ENCODE measurements at regions not wholly inside any gene's neighbourhood (a gene's known extent, or its start where the extent isn't known, plus 50 kb on each side); places are given as distances from the start of the nearest gene placed in this dataset.

DNA sequence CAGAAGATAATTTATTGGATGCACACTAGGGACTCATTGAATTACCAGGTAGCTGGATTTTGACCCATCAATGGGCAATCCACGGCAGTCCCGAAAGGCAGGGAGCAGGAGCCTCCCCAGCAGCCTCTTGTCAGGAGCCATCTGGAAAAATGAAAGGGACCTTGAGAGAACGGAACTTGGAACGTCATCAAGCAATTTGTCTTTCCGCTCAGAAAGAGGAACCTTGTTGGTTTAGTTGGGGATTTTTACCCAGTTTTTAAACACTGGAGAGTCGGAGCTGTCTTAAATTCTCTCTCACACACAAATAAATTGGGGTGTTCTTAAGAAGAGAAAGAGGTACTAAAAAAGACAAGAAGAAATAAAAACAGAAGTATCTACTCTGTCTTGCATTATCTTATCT, 1351.7 kb upstream of the TMEM132C start:
- H3K4me1 ChIP-seq (ENCODE audit: control insufficient read depth, extremely low read depth, insufficient read depth, low read length) = no peaks in the 10 kb centered on the region
- intact Hi-C loops (cut with micrococcal nuclease) (no loop called here), dilution Hi-C loops (cut with MboI; ENCODE audit: extremely low pct_ligation_motif_present, low sequenced_read_pairs) (no loop called here)
- no peaks in the 10 kb centered on the region for H4K20me1 ChIP-seq (replicated peaks; ENCODE audit: control insufficient read depth, extremely low read depth, insufficient read depth, low read length)
- H3K27ac ChIP-seq (ENCODE audit: insufficient read depth, low read depth, low read length) = no peak overlapping the region
- no peak overlapping the region for H2AFZ ChIP-seq (ENCODE audit: low read depth, low read length)
- H3K9ac ChIP-seq (replicated peaks; ENCODE audit: extremely low read depth, insufficient read depth, low read length) = no peak overlapping the region
- H3K9me1 ChIP-seq (replicated peaks; ENCODE audit: control insufficient read depth, extremely low read depth, insufficient read depth, low read length) = no peaks in the 10 kb centered on the region
- H3K4me2 ChIP-seq (ENCODE audit: insufficient read depth, low read length) = no peak overlapping the region
- FAIRE-seq (no peak), DNase-seq (ENCODE audit: low read depth, low spot score) (no peak)
- ChIA-PET CTCF (no interaction called here), POLR2A (no interaction called here)
- TF ChIP-seq EZH2 (IDR thresholded peaks at IDR 0.05; ENCODE audit: borderline replicate concordance, low read depth, low read length, severe bottlenecking) = no peak
- TF ChIP-seq POLR2AphosphoS5 (IDR thresholded peaks at IDR 0.05; ENCODE audit: insufficient read depth, low read depth, low read length) = no peak
- TF ChIP-seq FOS (IDR thresholded peaks at IDR 0.05; ENCODE audit: borderline replicate concordance, insufficient read depth, low read length) = no peak
- TF ChIP-seq GATA2 (IDR thresholded peaks at IDR 0.05; ENCODE audit: insufficient read depth, insufficient read length, low read depth, low read length) = no peak
- no peak for TF ChIP-seq MYC (IDR thresholded peaks at IDR 0.05; ENCODE audit: low read depth, low read length)
- TF ChIP-seq MAX (IDR thresholded peaks at IDR 0.05; ENCODE audit: insufficient read depth, insufficient read length) = no peak
- TF ChIP-seq, protein P1, sequence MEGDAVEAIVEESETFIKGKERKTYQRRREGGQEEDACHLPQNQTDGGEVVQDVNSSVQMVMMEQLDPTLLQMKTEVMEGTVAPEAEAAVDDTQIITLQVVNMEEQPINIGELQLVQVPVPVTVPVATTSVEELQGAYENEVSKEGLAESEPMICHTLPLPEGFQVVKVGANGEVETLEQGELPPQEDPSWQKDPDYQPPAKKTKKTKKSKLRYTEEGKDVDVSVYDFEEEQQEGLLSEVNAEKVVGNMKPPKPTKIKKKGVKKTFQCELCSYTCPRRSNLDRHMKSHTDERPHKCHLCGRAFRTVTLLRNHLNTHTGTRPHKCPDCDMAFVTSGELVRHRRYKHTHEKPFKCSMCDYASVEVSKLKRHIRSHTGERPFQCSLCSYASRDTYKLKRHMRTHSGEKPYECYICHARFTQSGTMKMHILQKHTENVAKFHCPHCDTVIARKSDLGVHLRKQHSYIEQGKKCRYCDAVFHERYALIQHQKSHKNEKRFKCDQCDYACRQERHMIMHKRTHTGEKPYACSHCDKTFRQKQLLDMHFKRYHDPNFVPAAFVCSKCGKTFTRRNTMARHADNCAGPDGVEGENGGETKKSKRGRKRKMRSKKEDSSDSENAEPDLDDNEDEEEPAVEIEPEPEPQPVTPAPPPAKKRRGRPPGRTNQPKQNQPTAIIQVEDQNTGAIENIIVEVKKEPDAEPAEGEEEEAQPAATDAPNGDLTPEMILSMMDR (IDR thresholded peaks at IDR 0.05; ENCODE audit: extremely low read depth in 1 of 2, insufficient read depth in 1 of 2, low read depth in 1 of 2, low read length in 2 of 2) = no peak
- TF ChIP-seq JUN (IDR thresholded peaks at IDR 0.05; ENCODE audit: borderline replicate concordance, insufficient read depth, insufficient read length, low read depth) = no peak
- no peak for TF ChIP-seq POLR2A (IDR thresholded peaks at IDR 0.05; ENCODE audit: low read depth, low read length)
- no peaks in the 10 kb centered on the region for H3K36me3 ChIP-seq (ENCODE audit: control insufficient read depth in 2 of 2, extremely low read depth in 1 of 2, insufficient read depth in 2 of 2, low read length in 2 of 2)
- no peaks in the 10 kb centered on the region for H3K27me3 ChIP-seq (ENCODE audit: control insufficient read depth in 2 of 2, insufficient read depth in 2 of 2, low read length in 2 of 2)
- peaks cover 4% of the 10 kb centered on the region for H3K9me3 ChIP-seq (replicated peaks; ENCODE audit: control insufficient read depth, insufficient read depth, low read length)
- no peak overlapping the region for H3K4me3 ChIP-seq (replicated peaks in 1 of 3; ENCODE audit: insufficient read depth in 1 of 3, low read depth in 1 of 3, low read length in 3 of 3)
- no peaks in the 10 kb centered on the region for H3K79me2 ChIP-seq (ENCODE audit: control insufficient read depth, insufficient read depth, low read length)
- no TSS peak for BruUV-seq (replicated peaks)

All from endothelial cell of umbilical vein (primary cell).